RWPE1 (cell line): ENCODE measurements at regions not wholly inside any gene's neighbourhood (a gene's known extent, or its start where the extent isn't known, plus 50 kb on each side); places are given as distances from the start of the nearest gene placed in this dataset.

Source experiments
- CTCF ChIA-PET: fragments of 350-600 bp; sonication (Branson Sonifier 250); formaldehyde crosslinking; extraction: SDS; loops from one replicate; lab custom pipeline; 2021; lab: Yijun Ruan, JAX
- POLR2A ChIA-PET: fragments of 400-600 bp; formaldehyde crosslinking; extraction: SDS; loops from one replicate; lab custom pipeline; 2020; ENCODE audit warnings: antibody characterized with exemption; ENCODE audit not compliant: low non-redundant PET; lab: Yijun Ruan, JAX
- DNase-seq: peaks from one replicate; pipeline ENCODE4 v3.0.0; 2012; ENCODE audit warnings: low spot score
- H3K27ac ChIP-seq: fragments of 450-650 bp; 2 replicates; pipeline ENCODE4 v1.5.1; 2017
- TF ChIP-seq, protein P1 (sequence below): fragments of 450-650 bp; conservative IDR thresholded peaks from 2 replicates; pipeline ENCODE4 v1.5.1; 2017; ENCODE audit warnings: low read depth, mild to moderate bottlenecking

DNA sequence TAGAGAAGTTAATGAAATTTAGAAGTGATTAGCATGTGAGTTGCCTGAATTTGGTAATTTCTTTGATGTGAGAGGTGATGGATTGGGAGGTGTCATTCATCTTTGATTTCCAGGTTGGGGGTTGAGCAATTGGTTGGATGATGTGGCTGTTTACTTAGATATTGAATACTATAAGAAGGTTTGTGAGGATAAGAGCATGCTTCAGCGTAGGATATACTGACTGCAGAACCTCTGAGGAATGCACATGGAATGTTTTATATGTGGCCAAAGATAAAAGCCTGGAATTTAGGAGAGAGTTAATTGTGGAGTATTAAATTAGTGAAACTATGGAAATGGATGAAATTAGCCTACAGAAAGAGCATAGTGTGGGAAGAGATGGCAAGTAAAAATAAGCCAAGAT is 165.4 kb upstream of the MAD2L1 start:
- no peak overlapping the region for H3K27ac ChIP-seq
- TF ChIP-seq, protein P1, sequence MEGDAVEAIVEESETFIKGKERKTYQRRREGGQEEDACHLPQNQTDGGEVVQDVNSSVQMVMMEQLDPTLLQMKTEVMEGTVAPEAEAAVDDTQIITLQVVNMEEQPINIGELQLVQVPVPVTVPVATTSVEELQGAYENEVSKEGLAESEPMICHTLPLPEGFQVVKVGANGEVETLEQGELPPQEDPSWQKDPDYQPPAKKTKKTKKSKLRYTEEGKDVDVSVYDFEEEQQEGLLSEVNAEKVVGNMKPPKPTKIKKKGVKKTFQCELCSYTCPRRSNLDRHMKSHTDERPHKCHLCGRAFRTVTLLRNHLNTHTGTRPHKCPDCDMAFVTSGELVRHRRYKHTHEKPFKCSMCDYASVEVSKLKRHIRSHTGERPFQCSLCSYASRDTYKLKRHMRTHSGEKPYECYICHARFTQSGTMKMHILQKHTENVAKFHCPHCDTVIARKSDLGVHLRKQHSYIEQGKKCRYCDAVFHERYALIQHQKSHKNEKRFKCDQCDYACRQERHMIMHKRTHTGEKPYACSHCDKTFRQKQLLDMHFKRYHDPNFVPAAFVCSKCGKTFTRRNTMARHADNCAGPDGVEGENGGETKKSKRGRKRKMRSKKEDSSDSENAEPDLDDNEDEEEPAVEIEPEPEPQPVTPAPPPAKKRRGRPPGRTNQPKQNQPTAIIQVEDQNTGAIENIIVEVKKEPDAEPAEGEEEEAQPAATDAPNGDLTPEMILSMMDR = no peak
- CTCF ChIA-PET = no interaction called here
- POLR2A ChIA-PET = no interaction called here
- no peak for DNase-seq

- H3K27ac ChIP-seq = no peak overlapping the region
- TF ChIP-seq, protein P1 = no peak
- DNase-seq = no peak
- ChIA-PET CTCF (no interaction called here), POLR2A (no interaction called here)
Observed at GRCh38 chr4:120228086-120228485, 161.4 kb upstream of the MAD2L1 start.

- ChIA-PET POLR2A (no interaction called here), CTCF (no interaction called here)
- TF ChIP-seq, protein P1 = no peak
- DNase-seq = no peak
- H3K27ac ChIP-seq = no peak overlapping the region
Observed at GRCh38 chr4:120227554-120227953, 160.9 kb upstream of the MAD2L1 start.

DNA sequence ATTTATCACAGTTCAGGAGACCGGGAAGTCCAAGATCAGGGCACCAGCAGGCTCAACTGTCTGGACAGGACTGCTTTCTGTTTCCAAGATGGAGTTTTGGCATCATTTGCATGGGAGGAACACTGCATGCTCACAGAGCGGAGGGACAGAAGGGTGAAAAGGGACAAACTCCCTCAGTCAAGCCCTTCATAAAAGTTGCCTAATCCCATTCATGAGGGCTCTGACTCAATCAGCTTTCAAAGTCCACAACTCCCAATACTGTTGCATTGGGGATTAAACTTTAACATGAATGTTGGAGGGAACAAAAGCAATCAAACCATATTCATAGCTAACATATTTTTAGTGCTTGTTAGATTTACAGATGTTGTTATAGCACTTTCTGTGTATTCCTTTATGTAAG is 158.9 kb upstream of the MAD2L1 start:
- TF ChIP-seq, protein P1 = no peak
- H3K27ac ChIP-seq = no peak overlapping the region
- DNase-seq = no peak
- CTCF ChIA-PET = interaction anchor here (0.6 kb wide), 1 partner anchor 484 kb away, joined by 3 read pairs; no protein-coding TSS in a partner anchor
- POLR2A ChIA-PET = no interaction called here

DNA sequence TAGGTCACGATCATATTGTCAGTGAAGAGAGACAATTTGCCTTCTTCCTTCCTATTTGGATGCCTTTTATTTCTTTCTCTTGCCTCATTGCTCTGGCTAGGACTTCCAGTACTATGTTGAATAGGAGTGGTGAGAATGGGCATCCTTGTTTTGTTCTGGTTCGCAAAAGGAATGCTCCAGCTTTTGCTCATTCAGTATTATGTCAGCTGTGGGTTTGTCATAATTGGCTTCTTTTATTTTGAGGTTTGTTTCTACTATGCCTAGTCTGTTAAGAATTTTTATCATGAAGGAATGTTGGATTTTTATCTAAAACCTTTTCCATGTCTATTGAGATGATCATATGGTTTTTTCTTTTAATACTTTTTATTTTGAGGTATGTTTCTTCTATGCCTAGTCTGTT is 152.3 kb upstream of the MAD2L1 start:
- POLR2A ChIA-PET = no interaction called here
- CTCF ChIA-PET = no interaction called here
- TF ChIP-seq, protein P1 = no peak
- no peak overlapping the region for H3K27ac ChIP-seq
- no peak for DNase-seq

DNA sequence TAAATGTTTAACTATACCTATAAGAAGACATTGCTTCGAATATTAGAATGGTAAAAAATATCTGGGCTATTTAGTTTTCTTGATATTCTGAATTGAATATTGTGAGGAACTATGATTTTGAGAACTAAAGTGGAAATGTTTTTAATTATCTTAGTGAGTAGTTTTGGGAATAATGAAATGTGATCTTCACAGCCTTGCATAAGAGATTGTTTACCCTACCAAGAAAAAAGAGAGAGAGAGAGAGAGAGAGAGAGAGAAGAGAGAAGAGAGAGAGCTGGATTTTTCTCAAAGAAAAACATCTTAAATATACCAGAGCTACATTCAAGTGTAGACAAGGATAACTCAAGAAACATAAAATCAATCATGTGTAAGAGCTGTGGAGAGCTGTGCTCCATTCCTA is 148.7 kb upstream of the MAD2L1 start:
- DNase-seq = no peak
- CTCF ChIA-PET = interaction anchor here (0.6 kb wide), 2 partner anchors 34 to 1382 kb away, joined by 3 read pairs; no protein-coding TSS in a partner anchor
- POLR2A ChIA-PET = no interaction called here
- no peak overlapping the region for H3K27ac ChIP-seq
- TF ChIP-seq, protein P1 = no peak

GRCh38 chr4:120211408-120212015 is 144.9 kb upstream of the MAD2L1 start:
- DNase-seq = no peak
- POLR2A ChIA-PET = no interaction called here
- H3K27ac ChIP-seq = no peak overlapping the region
- CTCF ChIA-PET = no interaction called here
- TF ChIP-seq, protein P1 = no peak
